ENCODE measurements at regions not wholly inside any gene's neighbourhood (a gene's known extent, or its start where the extent isn't known, plus 50 kb on each side); places are given as distances from the start of the nearest gene placed in this dataset.

DNA sequence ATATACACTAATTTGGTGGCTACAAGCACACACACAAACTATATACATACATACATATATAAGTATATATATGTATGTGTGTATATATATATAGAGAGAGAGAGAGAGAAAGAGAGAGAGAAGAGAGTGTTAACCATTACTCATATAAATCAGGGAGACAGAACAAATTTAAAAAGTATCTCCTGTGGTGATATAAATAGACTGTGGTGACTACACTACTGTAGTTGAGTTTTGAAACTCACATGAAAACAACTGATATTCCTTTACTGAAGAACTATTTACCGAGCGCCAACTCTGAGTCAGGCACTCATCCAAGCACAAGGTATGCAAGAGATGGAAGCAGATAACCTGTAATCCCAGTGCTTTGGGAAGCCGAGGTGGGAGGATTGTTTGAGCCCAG, 67.3 kb upstream of the ANO6 start:
- Histone ChIP-seq H3K4me2 (ENCODE audit: low read depth, low read length, poor library complexity, severe bottlenecking) (no peak overlapping the region), H3K27ac (ENCODE audit: low read depth, low read length) (no peak overlapping the region), H3K9me2 (replicated peaks; ENCODE audit: insufficient read depth, low read length) (no peaks in the 10 kb centered on the region), H3K79me2 (ENCODE audit: insufficient read depth, low read length) (no peaks in the 10 kb centered on the region), H4K20me1 (ENCODE audit: low read depth, low read length) (no peaks in the 10 kb centered on the region), H3F3A (ENCODE audit: insufficient read depth) (no peaks in the 10 kb centered on the region), H3K9ac (ENCODE audit: low read length) (no peak overlapping the region), H3K36me3 (ENCODE audit: low read length) (no peaks in the 10 kb centered on the region), H3K27me3 (ENCODE audit: low read length) (no peaks in the 10 kb centered on the region), H2AFZ (ENCODE audit: low read depth, low read length, severe bottlenecking) (no peak overlapping the region), H3K4me3 (ENCODE audit: insufficient read depth, low read length, poor library complexity, severe bottlenecking) (no peak overlapping the region), H3K9me3 (ENCODE audit: insufficient read depth, low read length) (peaks cover 14% of the 10 kb centered on the region; the same call in 1 of the 2 replicates)
- no peak for TF ChIP-seq EZH2phosphoT487 (conservative IDR thresholded peaks at IDR 0.05; ENCODE audit: low read length)
- TF ChIP-seq, protein P1, sequence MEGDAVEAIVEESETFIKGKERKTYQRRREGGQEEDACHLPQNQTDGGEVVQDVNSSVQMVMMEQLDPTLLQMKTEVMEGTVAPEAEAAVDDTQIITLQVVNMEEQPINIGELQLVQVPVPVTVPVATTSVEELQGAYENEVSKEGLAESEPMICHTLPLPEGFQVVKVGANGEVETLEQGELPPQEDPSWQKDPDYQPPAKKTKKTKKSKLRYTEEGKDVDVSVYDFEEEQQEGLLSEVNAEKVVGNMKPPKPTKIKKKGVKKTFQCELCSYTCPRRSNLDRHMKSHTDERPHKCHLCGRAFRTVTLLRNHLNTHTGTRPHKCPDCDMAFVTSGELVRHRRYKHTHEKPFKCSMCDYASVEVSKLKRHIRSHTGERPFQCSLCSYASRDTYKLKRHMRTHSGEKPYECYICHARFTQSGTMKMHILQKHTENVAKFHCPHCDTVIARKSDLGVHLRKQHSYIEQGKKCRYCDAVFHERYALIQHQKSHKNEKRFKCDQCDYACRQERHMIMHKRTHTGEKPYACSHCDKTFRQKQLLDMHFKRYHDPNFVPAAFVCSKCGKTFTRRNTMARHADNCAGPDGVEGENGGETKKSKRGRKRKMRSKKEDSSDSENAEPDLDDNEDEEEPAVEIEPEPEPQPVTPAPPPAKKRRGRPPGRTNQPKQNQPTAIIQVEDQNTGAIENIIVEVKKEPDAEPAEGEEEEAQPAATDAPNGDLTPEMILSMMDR (IDR thresholded peaks at IDR 0.05; ENCODE audit: insufficient read depth, low read length, poor library complexity, severe bottlenecking): no peak

DNA sequence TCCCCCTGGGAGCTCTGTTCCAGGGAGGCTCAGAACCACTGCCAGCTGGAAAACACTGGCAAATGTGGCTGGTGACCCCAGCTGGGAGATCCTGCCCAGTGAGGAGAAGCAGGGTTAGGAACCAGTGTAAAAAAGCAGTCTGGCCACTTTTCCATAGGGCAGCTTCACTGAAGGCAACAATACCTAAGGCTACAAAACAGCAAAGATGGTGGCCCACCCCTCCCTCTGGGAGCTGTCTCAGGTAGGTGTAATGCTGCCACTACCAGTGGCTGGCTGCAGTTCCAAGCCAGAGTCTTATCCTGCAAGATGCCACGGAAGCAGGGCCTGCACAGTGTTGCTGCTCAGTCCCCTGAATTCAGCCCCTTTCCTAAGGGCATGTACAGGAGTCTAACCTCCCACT, 50.6 kb upstream of the ANO6 start:
- H3K9me3 ChIP-seq (ENCODE audit: insufficient read depth, low read length): no peaks in the 10 kb centered on the region
- H3K27me3 ChIP-seq (ENCODE audit: low read length): no peaks in the 10 kb centered on the region
- H3K36me3 ChIP-seq (ENCODE audit: low read length): no peaks in the 10 kb centered on the region
- H3K4me3 ChIP-seq (ENCODE audit: insufficient read depth, low read length, poor library complexity, severe bottlenecking): no peak overlapping the region
- H2AFZ ChIP-seq (ENCODE audit: low read depth, low read length, severe bottlenecking): no peak overlapping the region
- no peaks in the 10 kb centered on the region for H4K20me1 ChIP-seq (ENCODE audit: low read depth, low read length)
- no peaks in the 10 kb centered on the region for H3K9me2 ChIP-seq (replicated peaks; ENCODE audit: insufficient read depth, low read length)
- TF ChIP-seq EZH2phosphoT487 (conservative IDR thresholded peaks at IDR 0.05; ENCODE audit: low read length): no peak
- TF ChIP-seq, protein P1 (IDR thresholded peaks at IDR 0.05; ENCODE audit: insufficient read depth, low read length, poor library complexity, severe bottlenecking): no peak
- no peak overlapping the region for H3K27ac ChIP-seq (ENCODE audit: low read depth, low read length)
- no peak overlapping the region for H3K4me2 ChIP-seq (ENCODE audit: low read depth, low read length, poor library complexity, severe bottlenecking)
- no peaks in the 10 kb centered on the region for H3F3A ChIP-seq (ENCODE audit: insufficient read depth)
- no peak overlapping the region for H3K9ac ChIP-seq (ENCODE audit: low read length)
- no peaks in the 10 kb centered on the region for H3K79me2 ChIP-seq (ENCODE audit: insufficient read depth, low read length)

DNA sequence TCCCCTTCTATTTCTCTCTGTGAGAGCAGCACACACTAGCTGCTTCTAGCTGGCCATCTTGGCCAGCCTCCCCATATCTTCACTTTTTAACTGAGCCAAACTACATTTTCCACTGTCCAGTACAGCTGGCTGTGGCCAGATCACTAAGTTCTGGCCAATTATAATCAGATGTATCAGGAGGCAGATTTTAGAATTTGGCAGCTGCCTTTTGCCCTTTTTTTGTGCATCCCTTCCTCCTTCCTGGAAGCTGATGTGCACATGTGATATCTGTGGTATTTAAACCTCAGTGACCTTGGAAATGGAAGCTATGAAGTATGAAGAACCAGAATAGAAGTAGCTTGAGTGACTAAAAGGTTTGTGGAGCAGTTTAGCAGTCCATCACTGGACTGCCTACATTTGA, 49.8 kb upstream of the ANO6 start:
- no peaks in the 10 kb centered on the region for H3K9me3 ChIP-seq (ENCODE audit: insufficient read depth, low read length)
- no peaks in the 10 kb centered on the region for H3F3A ChIP-seq (ENCODE audit: insufficient read depth)
- no peak overlapping the region for H3K4me3 ChIP-seq (ENCODE audit: insufficient read depth, low read length, poor library complexity, severe bottlenecking)
- no peaks in the 10 kb centered on the region for H3K79me2 ChIP-seq (ENCODE audit: insufficient read depth, low read length)
- H3K4me2 ChIP-seq (ENCODE audit: low read depth, low read length, poor library complexity, severe bottlenecking): no peak overlapping the region
- no peak overlapping the region for H3K9ac ChIP-seq (ENCODE audit: low read length)
- no peaks in the 10 kb centered on the region for H3K9me2 ChIP-seq (replicated peaks; ENCODE audit: insufficient read depth, low read length)
- no peak overlapping the region for H2AFZ ChIP-seq (ENCODE audit: low read depth, low read length, severe bottlenecking)
- no peaks in the 10 kb centered on the region for H4K20me1 ChIP-seq (ENCODE audit: low read depth, low read length)
- no peaks in the 10 kb centered on the region for H3K36me3 ChIP-seq (ENCODE audit: low read length)
- H3K27me3 ChIP-seq (ENCODE audit: low read length): no peaks in the 10 kb centered on the region
- TF ChIP-seq EZH2phosphoT487 (conservative IDR thresholded peaks at IDR 0.05; ENCODE audit: low read length): no peak
- TF ChIP-seq, protein P1 (IDR thresholded peaks at IDR 0.05; ENCODE audit: insufficient read depth, low read length, poor library complexity, severe bottlenecking): no peak
- no peak overlapping the region for H3K27ac ChIP-seq (ENCODE audit: low read depth, low read length)
